K562 (cell line): ENCODE measurements at regions not wholly inside any gene's neighbourhood (a gene's known extent, or its start where the extent isn't known, plus 50 kb on each side); places are given as distances from the start of the nearest gene placed in this dataset.

Source experiments
- ATAC-seq: fragments of 200-7000 bp; cut with Tn5 transposase; 3 replicates; pipeline ENCODE4 v1.9.1; 2020; ENCODE audit warnings: moderate library complexity
- BruUV-seq: library from RNA; stranded (reverse); fragments of 400-500 nt; replicated peaks from 2 replicates; lab custom pipeline; 2021; lab: Mats Ljungman, UMichigan
- CTCF ChIA-PET: fragments of 300-600 bp; formaldehyde crosslinking; extraction: SDS; loops from one replicate; lab custom pipeline; 2021; ENCODE audit warnings: low intra/inter-chr PET ratio; lab: Yijun Ruan, JAX
- POLR2A ChIA-PET: fragments of 300-600, 350-650 bp; sonication (Branson Sonifier 250); formaldehyde crosslinking; extraction: SDS; loops from one replicate; lab custom pipeline; 2021; ENCODE audit warnings: antibody characterized with exemption, inconsistent platforms; lab: Yijun Ruan, JAX
- DNase-seq, 4 experiments: peaks; one replicate each; pipeline versions ENCODE4 v3.0.0 to v3.0.0-alpha.2; 2011 to 2018; ENCODE audit warnings: low spot score in 3 of 4, mixed read lengths in 3 of 4; ENCODE audit errors: extremely low read depth in 1 of 4
- FAIRE-seq: peaks from 2 replicates; lab custom pipeline; 2011; peaks lifted over from hg19 to GRCh38; lab: Jason Lieb, UNC
- H2AFZ ChIP-seq: 2 replicates; pipeline ENCODE4 v1.6.0; 2011; ENCODE audit warnings: low read depth, low read length, control low read depth, inconsistent platforms
- H3K27ac ChIP-seq: fragments of 200-600 bp; 3 replicates; pipeline ENCODE4 v1.8.0; 2011; ENCODE audit warnings: low read depth, mild to moderate bottlenecking, control low read depth, inconsistent platforms, low read length, moderate library complexity, mixed read lengths; ENCODE audit errors: extremely low read depth
- H3K27me3 ChIP-seq, 2 experiments: fragments of 300-600 bp in 1 of 2; 2 replicates in 1 of 2; 3 replicates in 1 of 2; pipeline versions ENCODE4 v1.6.0 to v1.8.0; 2011; ENCODE audit warnings: inconsistent platforms in 2 of 2, low read length in 2 of 2, mild to moderate bottlenecking in 1 of 2, mixed read lengths in 1 of 2, moderate library complexity in 1 of 2; ENCODE audit not compliant: control insufficient read depth in 2 of 2, insufficient read depth in 2 of 2
- H3K36me3 ChIP-seq: fragments of 300-600 bp; 3 replicates; pipeline ENCODE4 v1.8.0; 2011; ENCODE audit warnings: mild to moderate bottlenecking, low read length, inconsistent platforms; ENCODE audit not compliant: control insufficient read depth, insufficient read depth
- H3K4me1 ChIP-seq, 2 experiments: fragments of 200-600 bp in 1 of 2; replicated peaks in 1 of 2; 2 replicates in 1 of 2; 3 replicates in 1 of 2; pipeline versions ENCODE4 v1.5.1 to v1.8.0; 2011; ENCODE audit warnings: inconsistent platforms in 2 of 2, low read length in 2 of 2, mild to moderate bottlenecking in 1 of 2, mixed read lengths in 1 of 2, moderate library complexity in 1 of 2; ENCODE audit not compliant: control insufficient read depth in 2 of 2, insufficient read depth in 2 of 2
- H3K4me2 ChIP-seq: 2 replicates; pipeline ENCODE4 v1.6.1; 2011; ENCODE audit warnings: low read length, control low read depth, inconsistent platforms, mixed read lengths; ENCODE audit not compliant: insufficient read depth
- H3K4me3 ChIP-seq: fragments of 200-600 bp; sonication (generic), shearing (Covaris generic); 2 replicates; pipeline ENCODE4 v1.5.1; 2016; ENCODE audit warnings: control low read depth, inconsistent platforms
- H3K79me2 ChIP-seq: fragments of 200-600 bp; 3 replicates; pipeline ENCODE4 v1.8.0; 2011; ENCODE audit warnings: low read length, inconsistent platforms; ENCODE audit not compliant: control insufficient read depth, insufficient read depth
- H3K9ac ChIP-seq, 2 experiments: 2 replicates each; pipeline versions ENCODE4 v1.6.0 to v1.6.1; 2011; ENCODE audit warnings: low read depth in 2 of 2, low read length in 2 of 2, control low read depth in 1 of 2, inconsistent platforms in 1 of 2, mild to moderate bottlenecking in 1 of 2, mixed read lengths in 1 of 2; ENCODE audit not compliant: insufficient read depth in 1 of 2
- H3K9me1 ChIP-seq: one replicate; pipeline ENCODE4 v1.6.0; 2011; ENCODE audit warnings: inconsistent platforms, mild to moderate bottlenecking, low read length, moderate library complexity; ENCODE audit not compliant: control insufficient read depth, insufficient read depth
- H3K9me3 ChIP-seq: replicated peaks from 2 replicates; pipeline ENCODE4 v1.5.1; 2011; ENCODE audit warnings: low read depth, low read length, inconsistent platforms; ENCODE audit not compliant: control insufficient read depth, insufficient read depth
- H4K20me1 ChIP-seq: replicated peaks from 2 replicates; pipeline ENCODE4 v1.6.1; 2011; ENCODE audit warnings: low read length, inconsistent platforms, mixed read lengths; ENCODE audit not compliant: control insufficient read depth, insufficient read depth
- ESRRA ChIP-seq: fragments of 450-650 bp; IDR thresholded peaks from 2 replicates; pipeline ENCODE4 v1.6.1; 2014; ENCODE audit warnings: low read depth, mild to moderate bottlenecking, moderate library complexity, borderline replicate concordance
- ESRRB ChIP-seq: fragments of 250-450 bp; sonication (Bioruptor Pico); IDR thresholded peaks from 2 replicates; pipeline ENCODE4 v1.5.0; 2020; ENCODE audit warnings: mild to moderate bottlenecking, moderate library complexity, borderline replicate concordance
- ETV1 ChIP-seq: fragments of 450-650 bp; conservative IDR thresholded peaks from 2 replicates; pipeline ENCODE4 v1.6.1; 2016; ENCODE audit warnings: missing genetic modification characterization, control low read depth, low read depth, missing compliant biosample characterization
- GABPB1 ChIP-seq: sonication (generic); formaldehyde crosslinking; IDR thresholded peaks from 2 replicates; pipeline ENCODE4 v1.8.0; 2022; ENCODE audit warnings: mild to moderate bottlenecking, missing genetic modification reagents
- POLR2G ChIP-seq: fragments of 200-400 bp; formaldehyde crosslinking; IDR thresholded peaks from 2 replicates; pipeline ENCODE4 v1.6.1; 2017; ENCODE audit warnings: low read depth, mild to moderate bottlenecking, antibody characterized with exemption, low read length, moderate library complexity
- SMARCE1 ChIP-seq: fragments of 450-650 bp; IDR thresholded peaks from 2 replicates; pipeline ENCODE4 v1.7.1; 2016; ENCODE audit warnings: mild to moderate bottlenecking
- SRSF9 ChIP-seq: fragments of 200-400 bp; formaldehyde crosslinking; IDR thresholded peaks from 2 replicates; pipeline ENCODE4 v1.6.1; 2017; ENCODE audit warnings: low read depth, low read length, borderline replicate concordance
- TAF9B ChIP-seq: fragments of 450-650 bp; IDR thresholded peaks from 2 replicates; pipeline ENCODE4 v1.6.1; 2018; ENCODE audit warnings: mild to moderate bottlenecking; ENCODE audit not compliant: partially characterized antibody
- USF2 ChIP-seq: sonication (generic); formaldehyde crosslinking; IDR thresholded peaks from 2 replicates; pipeline ENCODE4 v1.5.0; 2020; ENCODE audit warnings: missing genetic modification reagents
- ZFP91 ChIP-seq: sonication (generic); formaldehyde crosslinking; IDR thresholded peaks from 2 replicates; pipeline ENCODE4 v1.8.0; 2022; ENCODE audit warnings: mild to moderate bottlenecking, missing genetic modification reagents
- ZNF518B ChIP-seq: fragments of 250-450 bp; sonication (Bioruptor Pico); IDR thresholded peaks from 2 replicates; pipeline ENCODE4 v1.5.0; 2021; ENCODE audit warnings: mild to moderate bottlenecking, moderate library complexity
- ZNF655 ChIP-seq: fragments of 250-450 bp; sonication (Bioruptor Pico); IDR thresholded peaks from 2 replicates; pipeline ENCODE4 v1.5.0; 2021
- WGBS: fragments of 100-300 bp; shearing (Covaris generic); methylation state at CpG from one replicate; pipeline ENCODE4 v1.1.6; 2016; ENCODE audit warnings: low coverage, mixed read lengths; ENCODE audit not compliant: insufficient coverage; ENCODE audit errors: missing lambda C conversion rate; 5-methylcytosine and 5-hydroxymethylcytosine counted together
- in situ Hi-C: fragments of 300-500 bp; cut with MboI; formaldehyde crosslinking; loops from 4 replicates; pipeline ENCODE4 v1.15.0; 2018; ENCODE audit warnings: inconsistent platforms, mixed read lengths
- intact Hi-C: fragments of 100-400 bp; cut with micrococcal nuclease; formaldehyde crosslinking; loops from 2 replicates; pipeline ENCODE4 v1.14.2; 2022

GRCh38 chr3:10597733-10598132 is 92.3 kb upstream of the ATP2B2 start (continued):
- TF ChIP-seq ZNF518B, result no peak
- no peak for TF ChIP-seq POLR2G

- peaks cover 12% of the 10 kb centered on the region for H4K20me1 ChIP-seq
- no TSS peak for BruUV-seq
- ChIA-PET POLR2A (interaction anchor here (1.0 kb wide), 2 partner anchors 21 to 23 kb away, joined by 3 read pairs; no protein-coding TSS in a partner anchor), CTCF (no interaction called here)
- intact Hi-C loops (no loop called here), in situ Hi-C loops (no loop called here)
- no peaks in the 10 kb centered on the region for H3K4me1 ChIP-seq
- H3K27ac ChIP-seq, result no peak overlapping the region
- no peak overlapping the region for H2AFZ ChIP-seq
- no peaks in the 10 kb centered on the region for H3K9me3 ChIP-seq
- no peaks in the 10 kb centered on the region for H3K36me3 ChIP-seq
- H3K9ac ChIP-seq, result no peak overlapping the region
- WGBS, result 0% methylated on average over 6 of the region's 6 CpGs
- no peak for DNase-seq
- H3K79me2 ChIP-seq, result no peaks in the 10 kb centered on the region
- H3K4me3 ChIP-seq, result no peak overlapping the region
- H3K27me3 ChIP-seq, result peaks cover 0 to 24% of the 10 kb centered on the region in 2 experiments; a peak in 2 of 5 replicates
- FAIRE-seq, result no peak
- H3K9me1 ChIP-seq, result no peaks in the 10 kb centered on the region
- H3K4me2 ChIP-seq, result no peak overlapping the region
- TF ChIP-seq ZFP91 (CRISPR knock-in tag), result no peak
- TF ChIP-seq SRSF9, result no peak
- TF ChIP-seq USF2, result no peak
- no peak for TF ChIP-seq ESRRB
- TF ChIP-seq ETV1, result no peak
- TF ChIP-seq GABPB1 (CRISPR knock-in tag), result no peak
- TF ChIP-seq SMARCE1, result no peak
- no peak for TF ChIP-seq ESRRA
- no peak for TF ChIP-seq TAF9B
- no peak for TF ChIP-seq ZNF655 (CRISPR knock-in tag)
- ATAC-seq, result no peak
These were observed 93.6 kb upstream of the ATP2B2 start for GRCh38 chr3:10599017-10599416.
